RPMI7951 (cell line): ENCODE measurements at regions not wholly inside any gene's neighbourhood (a gene's known extent, or its start where the extent isn't known, plus 50 kb on each side); places are given as distances from the start of the nearest gene placed in this dataset.

Source experiments
- DNase-seq: peaks from one replicate; pipeline ENCODE4 v3.0.0-alpha.2; 2012; ENCODE audit warnings: low read depth

DNA sequence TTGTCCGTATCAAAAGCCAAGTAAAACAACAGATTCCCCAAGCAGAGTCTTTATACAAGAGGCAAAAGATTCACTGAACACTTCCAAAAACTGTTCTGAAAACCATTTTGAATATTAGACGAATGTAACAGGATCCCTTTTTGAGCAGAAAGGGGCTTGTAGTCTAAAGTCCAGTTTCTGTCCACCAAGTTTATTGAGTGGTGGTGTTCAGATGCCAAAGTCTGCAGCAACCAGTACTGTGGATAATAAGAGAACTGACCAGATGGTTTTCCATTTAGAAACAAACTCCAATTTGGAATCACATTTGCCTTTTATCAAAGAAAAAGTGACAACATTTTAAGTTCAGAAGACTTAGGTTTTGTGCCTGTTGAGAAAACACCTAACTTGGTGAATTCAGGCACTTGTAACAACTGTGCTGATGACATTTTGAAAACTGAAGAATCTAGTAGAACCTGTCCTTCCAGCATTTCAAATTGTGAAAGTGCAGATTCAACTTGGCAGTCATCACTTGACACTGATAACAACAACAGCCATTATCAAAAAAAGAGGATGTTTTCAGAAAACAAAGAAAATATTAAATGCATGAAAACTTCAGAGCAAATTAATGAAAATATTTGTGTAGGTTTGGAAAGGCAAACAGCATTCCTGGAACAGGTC, 217.1 kb downstream of the CSNK2A3 start:
- DNase-seq: no peak

DNA sequence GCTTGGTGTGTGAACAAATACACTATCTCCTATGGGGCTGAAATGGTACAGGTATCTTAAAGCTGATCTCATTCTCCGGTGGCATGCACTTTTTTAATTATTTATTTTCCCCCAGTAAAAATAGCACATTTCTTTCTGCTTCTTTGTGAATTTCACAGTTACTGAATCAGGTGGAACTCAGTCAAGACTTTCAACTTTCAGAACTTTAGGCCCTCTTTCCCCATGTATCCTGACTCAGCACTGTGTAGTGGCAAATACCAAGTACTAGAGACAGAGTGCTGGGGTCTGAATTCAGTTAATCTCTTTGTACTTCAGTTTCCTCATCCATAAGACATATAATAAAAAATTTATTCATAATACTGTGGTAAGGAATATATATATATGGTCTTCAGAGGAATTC, 223.9 kb downstream of the CSNK2A3 start:
- no peak for DNase-seq

DNA sequence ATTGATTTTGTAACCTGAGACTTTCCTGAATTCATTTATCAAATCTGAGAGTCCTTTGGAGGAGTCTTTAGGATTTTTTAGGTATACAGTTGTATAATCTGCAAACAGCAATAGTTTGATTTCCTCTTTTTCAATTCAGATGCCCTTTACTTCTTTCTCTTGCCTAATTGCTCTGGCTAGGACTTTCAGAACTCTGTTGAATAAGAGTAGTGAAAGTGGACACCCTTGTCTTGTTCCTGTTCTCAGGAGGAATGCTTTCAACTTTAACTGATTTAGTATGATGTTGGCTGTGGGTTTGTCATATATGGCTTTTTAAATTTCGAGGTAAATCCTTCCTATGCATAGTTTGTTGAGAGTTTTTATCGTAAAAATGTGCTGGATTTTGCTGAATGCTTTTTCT, 227.4 kb downstream of the CSNK2A3 start:
- no peak for DNase-seq

DNA sequence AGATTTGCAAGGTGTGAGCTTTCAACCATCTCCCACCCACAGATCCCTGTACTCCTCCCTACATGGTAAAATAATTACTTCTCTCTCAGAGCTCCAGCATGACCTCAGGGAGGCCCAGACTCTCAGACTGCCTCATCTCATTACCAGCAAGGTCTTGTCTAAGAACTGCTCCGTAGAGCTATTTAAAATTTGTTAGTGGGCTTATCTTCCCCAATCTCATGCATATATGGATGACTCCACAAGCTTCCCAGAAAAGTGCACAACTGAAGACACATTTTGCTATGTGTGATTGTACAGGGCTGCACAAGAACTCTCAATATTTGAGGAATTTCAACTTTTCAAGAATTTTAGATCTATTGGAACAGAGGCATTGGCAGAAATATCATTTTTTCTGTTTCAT, 230.3 kb downstream of the CSNK2A3 start:
- DNase-seq: no peak

DNA sequence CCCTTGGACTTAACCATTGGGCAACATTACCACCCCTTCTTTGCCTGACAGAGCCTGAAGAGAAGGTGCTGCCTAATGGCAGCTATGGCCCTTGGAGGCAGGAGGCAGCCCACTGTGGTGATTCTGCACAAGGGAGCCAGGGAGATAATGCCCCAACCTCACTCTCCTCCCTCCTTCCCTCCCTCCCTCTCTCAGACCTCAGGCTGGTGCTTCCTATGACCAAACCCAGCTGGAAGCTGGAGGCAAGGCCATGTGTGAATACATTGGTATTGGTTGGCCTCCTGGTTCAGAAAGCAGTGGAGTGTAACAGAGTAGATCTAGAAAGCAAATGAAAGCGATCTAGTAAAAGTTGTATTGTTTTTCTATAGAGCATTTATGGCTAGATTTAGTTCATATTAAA, 233.1 kb downstream of the CSNK2A3 start:
- DNase-seq: no peak

DNA sequence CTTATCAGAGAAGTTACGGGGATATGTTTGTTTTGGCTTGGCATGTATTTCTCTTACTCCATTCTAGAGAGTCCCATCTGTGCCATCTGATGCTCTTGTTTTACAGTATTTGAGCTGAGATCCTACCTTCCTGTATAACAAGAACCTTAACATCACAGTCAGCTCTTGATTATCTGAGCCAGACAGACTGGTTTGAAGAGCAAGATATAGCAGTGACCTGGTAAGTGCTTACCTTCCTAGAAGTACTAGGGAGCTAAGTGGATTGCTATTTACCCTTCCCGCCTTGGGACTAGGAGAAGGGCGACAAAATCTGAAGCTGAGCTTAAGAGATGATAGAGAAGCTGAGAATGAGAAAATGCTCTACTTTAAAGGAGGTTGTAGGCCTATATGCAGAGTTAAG, 235.3 kb downstream of the CSNK2A3 start:
- no peak for DNase-seq

DNA sequence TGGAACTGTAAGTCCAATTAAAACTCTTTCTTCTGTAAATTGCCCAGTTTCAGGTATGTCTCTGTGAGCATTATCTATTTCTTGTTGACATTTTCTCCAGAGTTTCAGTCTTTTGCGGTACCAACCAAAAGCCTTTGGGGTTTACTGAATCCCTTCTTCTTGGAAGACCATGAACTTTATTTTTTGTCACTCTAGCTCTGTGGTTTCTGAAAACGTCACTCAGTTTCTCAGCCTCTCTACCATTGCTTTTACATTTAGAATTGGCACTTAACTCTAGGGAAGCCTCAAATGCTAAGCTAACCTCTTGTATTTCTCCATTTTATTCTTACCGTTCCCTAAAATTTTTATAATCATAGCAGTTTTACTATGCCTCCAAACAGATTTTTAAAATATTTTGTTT, 237.6 kb downstream of the CSNK2A3 start:
- no peak for DNase-seq

DNA sequence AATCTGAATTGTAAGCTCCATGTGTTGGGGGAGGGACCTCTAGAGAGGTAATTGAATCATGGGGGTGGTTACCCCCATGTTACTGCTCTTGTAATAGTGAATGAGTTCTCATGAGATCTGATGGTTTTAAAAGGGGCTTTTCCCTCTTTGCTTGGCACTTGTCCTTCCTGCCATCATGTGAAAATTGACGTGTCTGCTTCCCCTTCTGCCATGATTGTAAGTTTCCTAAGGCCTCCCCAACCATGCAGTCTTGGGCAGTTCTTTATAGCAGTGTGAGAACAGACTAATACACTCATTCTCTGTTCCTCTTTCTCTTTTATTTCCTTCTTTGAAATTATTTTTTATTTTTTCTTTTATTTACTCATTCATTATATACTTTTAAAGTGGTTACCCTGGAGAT, 239.4 kb downstream of the CSNK2A3 start:
- no peak for DNase-seq

DNA sequence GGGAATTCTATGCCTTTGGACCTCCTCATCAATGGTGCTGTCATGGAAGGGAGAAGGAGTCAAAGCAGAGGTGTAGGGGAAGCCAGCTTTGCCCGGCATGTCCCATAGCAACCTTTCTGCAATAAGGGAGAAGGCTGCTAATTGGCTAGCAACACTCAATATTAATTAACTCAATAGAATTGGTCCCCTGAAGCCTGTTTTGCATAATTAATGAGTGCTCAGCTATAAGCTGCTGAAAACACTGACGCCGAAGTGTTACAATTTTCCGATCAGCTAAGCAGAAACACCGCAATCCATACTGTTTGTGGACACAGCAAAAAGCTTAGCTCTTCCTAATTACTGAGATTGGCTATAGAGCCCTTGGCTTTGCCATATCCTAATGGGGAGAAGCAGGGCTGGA, 245.0 kb downstream of the CSNK2A3 start:
- no peak for DNase-seq

DNA sequence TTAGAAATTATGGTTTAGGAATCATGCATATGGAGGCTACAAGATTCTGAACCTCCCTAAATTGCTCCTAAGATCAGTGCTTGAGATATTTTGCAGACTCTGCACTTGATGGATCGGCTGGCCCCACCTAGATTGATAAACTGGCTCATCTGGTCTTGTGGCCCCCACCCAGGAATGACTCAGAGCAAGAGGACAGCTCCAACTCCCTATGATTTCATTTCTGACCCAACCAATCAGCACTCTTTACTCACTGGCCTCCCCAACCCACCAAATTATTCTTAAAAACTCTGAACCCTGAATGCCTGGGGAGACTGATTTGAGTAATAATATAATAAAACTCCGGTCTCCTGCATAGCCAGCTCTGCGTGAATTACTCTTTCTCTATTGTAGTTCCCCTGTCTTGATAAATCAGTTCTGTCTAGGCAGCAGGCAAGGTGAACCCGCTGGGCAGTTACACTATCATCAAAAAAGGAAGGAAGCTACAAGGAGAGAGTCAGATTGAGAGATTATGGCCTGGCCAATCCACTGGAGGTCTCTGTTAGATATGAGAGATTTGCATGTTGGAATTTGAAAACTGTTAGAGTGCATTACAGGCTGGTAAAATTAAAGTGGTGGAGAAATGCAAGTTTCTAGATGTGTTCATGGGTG, 245.8 kb downstream of the CSNK2A3 start:
- DNase-seq: no peak

DNA sequence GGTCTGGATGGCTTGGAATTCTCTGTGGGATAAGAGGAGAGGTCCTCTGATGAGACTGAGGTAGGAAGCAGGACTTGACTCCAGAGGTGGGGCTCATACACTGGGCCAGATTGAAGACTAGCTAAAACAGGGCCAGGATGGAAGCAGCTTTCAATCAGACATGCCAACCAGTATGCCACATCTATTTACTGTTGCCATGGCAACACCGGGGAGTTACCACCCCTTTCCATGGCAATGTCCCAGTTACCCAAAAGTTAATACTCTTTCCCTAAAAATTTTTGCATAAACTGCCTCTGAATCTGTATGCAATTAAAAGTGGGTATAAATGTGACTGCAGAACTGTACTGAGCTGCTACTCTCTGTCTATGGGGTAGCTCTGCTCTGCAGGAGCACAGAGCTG, 247.5 kb upstream of the ZBED5 start:
- DNase-seq: no peak

DNA sequence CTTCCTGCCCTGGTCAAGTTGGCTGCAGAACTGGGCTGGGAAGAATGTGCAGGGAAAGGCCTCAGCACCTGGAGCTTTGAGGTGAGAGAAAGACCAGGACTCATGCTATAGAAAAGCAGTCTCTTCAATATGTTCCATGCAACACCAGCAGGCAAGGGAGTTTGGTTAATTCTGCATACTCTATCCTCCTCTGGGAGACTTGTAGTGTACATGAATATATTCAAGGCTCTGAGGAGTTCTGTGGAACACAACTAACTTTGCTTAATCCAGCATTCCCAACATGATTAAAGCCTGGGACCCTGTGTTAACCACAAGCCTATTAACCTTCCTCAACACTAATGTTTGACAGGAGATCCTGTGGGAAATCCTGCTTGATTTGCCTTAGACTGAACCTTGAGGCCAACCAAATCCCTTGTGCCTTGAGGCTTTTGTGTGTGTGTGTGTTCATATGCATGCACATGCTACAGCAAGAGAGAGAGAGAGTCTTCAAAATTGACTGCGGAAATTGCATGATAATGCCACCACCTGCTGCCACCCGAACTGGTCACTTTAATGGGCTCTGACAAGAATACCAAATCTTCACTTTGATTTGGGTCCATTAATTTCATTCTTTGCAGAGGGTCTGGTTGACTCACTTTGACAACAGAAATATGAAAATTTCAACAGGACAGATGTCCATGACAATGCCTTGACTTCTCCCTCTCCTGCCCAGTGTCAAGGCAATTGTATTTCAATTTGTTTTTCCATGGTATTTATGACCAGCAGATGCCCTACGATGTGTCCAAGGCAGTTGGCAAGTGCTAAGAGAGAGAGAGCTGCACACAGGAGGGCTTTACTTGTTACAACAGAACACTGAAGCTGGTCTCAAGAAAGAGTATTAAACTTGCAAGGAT, 238.2 kb upstream of the ZBED5 start:
- DNase-seq: no peak

DNA sequence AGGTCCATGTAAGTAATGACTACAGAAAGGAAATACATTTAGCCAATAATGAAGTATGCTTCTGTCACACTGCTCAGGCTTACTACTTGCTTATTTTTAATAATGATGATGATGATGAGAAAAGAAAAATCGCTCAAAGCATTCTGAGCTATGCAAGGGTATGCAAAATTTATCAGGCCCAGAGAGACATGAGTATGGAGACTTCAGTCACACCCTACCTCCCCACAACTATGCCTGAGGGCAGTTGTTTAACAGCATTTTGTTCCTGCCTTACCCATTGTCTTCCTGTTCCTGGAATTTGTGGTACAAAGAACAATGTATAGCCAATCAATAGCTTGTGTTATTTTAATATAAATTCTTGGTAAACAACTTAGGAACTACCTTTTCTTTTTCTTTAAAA, 232.6 kb upstream of the ZBED5 start:
- no peak for DNase-seq

DNA sequence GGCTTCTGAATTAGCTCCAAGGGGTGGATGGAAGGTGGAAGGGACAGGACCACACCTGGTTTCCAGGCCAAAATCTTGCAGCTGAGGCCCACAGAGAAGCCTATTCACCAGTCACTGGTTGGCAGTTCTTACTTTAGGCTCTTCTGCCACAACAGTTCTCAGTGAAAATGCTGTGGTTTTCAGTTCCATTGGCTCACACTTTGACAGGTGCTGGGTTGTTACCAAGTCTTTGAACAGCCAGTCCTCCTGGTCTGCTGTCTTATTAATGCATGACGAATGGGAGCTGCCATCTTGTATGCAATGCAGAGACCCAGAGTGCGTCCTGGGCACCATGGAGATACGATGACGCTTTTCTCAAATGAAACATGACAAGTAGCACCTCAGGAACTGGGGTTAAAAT, 232.0 kb upstream of the ZBED5 start:
- DNase-seq: no peak

DNA sequence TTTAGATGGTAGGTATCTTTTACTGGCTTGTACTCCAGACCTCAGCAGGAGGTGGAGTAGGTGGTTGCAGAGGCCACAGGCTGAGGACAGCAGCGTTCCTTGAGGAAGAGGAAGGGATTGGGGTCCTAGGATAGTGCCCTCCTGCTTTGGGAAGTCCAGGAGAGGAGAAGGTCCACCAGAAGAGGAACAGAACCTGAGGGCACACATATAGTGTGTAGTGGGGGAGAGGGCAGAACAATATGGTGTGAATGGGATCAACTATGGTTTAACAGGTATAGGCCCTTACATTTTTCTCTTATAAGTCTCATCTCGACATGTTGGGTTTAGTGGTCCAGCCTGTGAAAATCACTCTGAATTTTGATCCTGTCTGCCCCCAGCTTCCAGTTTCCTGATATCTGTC, 229.1 kb upstream of the ZBED5 start:
- DNase-seq: no peak

DNA sequence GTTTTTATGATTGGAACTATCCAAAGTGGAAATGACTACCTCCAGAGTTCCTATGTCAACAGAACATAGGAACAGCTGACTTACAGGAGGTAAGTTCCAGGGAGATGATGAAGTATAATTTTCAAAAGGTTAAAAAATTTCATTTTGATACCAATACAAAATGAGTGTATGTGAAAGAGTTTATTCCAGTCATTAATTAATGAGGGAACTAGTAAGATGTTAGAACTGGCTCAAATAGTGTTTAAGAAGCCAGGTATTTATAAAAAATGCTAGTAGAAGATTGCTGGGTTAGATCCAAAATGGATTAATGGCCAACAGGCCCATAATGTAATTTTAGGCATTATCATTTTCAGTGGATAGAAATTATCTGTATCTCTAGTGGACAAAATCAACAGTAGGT, 227.7 kb upstream of the ZBED5 start:
- DNase-seq: no peak

DNA sequence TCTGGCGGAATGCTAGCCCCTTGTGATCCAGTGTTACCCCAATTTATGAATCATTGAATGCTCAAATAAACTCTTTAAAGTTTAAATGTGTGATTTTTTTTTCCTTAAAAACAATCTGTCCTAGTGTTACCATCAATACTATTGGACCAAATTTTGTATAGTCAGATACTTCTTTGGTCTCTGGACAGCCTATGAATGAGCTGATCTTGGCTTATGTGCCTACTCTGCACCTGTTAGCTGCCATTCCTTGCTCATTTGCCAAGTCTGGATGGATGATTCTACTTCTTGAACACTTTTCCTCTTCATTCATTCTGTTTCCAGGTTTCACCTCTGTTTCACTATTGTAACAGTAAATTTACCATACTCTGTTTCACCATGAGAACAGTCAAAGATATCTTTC, 226.5 kb upstream of the ZBED5 start:
- no peak for DNase-seq

DNA sequence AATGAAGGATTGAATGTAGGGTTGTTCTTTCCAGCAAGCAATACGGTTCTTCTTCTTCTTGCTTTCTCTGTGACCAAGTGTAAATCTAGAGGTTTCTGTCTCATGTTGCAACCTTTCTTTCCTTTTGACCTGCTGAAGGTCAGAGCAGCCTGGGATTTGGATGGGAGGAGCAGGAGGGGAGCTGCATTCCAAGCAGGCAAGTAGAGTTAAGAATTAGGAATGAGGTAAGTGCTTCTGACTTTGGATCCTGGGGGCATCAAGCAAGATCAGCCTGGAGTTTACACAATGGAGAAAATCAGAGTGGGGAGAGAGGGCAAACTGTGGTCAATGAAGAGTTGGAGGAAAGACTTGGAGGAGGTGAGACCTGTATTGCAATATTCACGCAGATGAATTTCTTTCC, 225.6 kb upstream of the ZBED5 start:
- no peak for DNase-seq

DNA sequence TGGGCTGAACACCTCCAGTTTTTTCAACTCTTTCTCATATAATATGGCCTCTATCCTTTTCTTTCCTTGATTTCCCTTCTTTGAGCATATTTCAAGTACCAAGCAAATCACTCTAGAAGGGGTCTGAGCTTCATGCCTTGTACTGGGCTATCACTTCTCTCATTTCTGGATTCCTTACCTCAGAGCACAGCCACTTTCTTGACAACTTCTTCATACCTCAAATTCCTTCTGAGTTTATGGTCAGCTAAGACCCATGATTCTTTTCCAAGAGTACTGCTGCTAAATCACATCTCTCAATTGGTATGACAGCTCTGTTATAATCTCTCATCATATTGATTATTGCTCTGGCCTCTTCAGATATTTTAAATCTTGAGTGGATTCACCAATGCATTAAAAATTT, 224.8 kb upstream of the ZBED5 start:
- DNase-seq: no peak

DNA sequence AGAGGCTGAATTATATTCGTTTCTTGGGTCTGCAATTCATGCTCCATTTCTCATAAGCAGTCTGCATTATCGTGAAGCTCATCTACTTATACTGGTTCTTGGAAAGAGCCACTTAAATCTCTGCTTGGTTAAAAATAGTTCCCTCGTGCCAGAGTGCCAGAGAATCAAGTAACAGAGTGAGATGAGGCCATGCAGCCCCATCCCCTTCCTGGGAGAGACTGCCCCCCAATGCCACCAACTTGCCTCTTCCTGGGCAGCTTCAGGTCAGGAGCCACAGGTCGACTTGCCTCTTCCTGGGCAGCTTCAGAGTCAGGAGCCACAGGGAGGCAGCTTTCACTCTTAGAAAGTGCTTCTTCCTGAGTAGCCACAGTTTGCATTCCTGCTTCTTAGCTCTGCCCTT, 223.9 kb upstream of the ZBED5 start:
- no peak for DNase-seq

DNA sequence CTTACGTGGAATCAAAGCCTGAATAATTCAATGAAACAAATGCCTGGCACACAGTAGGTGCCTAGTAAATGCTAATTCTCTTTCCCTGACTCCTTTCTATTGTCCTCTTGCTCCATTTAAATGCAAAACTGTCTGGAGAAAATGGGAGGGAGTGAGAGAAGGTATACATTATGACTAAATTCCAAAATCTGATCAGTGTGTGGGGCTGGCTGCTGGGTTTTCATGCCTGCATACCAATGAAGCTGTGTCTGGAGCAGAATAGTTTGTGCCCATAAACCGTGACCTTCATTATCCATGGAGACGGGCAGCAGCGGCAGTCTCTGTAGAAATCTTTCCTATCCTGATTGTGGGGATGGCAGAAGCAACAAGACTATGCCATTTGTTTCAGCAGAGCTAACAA, 223.4 kb upstream of the ZBED5 start:
- DNase-seq: no peak

DNA sequence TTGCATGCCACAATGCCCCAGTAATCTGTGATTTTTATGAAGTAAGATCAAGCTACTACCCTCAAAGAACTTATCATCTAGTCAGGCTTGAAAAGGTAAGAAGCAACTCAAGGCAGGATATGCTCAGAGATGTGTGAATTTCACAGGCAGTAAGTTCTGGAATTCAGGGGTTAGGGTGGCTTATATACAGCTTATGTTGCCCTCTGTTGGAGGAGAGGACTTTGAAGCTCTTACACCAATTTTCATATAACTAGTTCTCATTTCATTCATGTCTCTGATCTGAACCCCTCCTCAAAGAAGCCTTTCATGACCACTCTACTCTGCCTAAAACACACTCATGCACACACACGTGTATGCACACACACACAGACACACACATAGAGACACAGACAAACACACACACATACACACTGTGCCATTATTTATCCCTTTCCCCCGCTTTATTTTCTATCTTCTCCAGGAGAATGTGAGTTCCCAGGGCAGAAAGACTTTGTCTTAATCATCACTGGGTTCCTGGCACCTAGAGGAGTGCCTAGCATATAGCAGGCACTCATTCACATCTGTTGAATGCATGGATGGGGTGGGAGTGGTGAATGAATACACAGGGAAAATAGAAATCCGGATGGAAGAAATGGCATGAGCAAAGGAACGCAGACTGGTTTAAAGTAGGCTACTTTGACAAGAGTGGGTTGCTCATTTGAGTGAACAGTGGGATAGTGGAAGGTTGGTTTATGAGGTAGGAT, 220.7 kb upstream of the ZBED5 start:
- no peak for DNase-seq
